Calu3 (cell line): ENCODE measurements at regions not wholly inside any gene's neighbourhood (a gene's known extent, or its start where the extent isn't known, plus 50 kb on each side); places are given as distances from the start of the nearest gene placed in this dataset.

Experiments
- BruUV-seq: library from RNA; stranded (reverse); fragments of 400-500 nt; replicated peaks from 2 replicates; lab custom pipeline; 2021; lab: Mats Ljungman, UMichigan
- CTCF ChIA-PET: fragments of 300-600 bp; sonication (Branson Sonifier 250); formaldehyde crosslinking; loops from one replicate; lab custom pipeline; 2022; ENCODE audit warnings: antibody characterized with exemption; lab: Charles Lee
- DNase-seq: peaks from one replicate; pipeline ENCODE4 v3.0.0; 2022
- H3K27ac Mint-ChIP-seq: one replicate; pipeline ENCODE4 v1.8.0; 2022; ENCODE audit warnings: mixed read lengths; ENCODE audit not compliant: unreplicated experiment
- H3K27me3 Mint-ChIP-seq: one replicate; pipeline ENCODE4 v1.8.0; 2022; ENCODE audit warnings: mixed read lengths; ENCODE audit not compliant: unreplicated experiment
- H3K36me3 Mint-ChIP-seq: one replicate; pipeline ENCODE4 v1.8.0; 2022; ENCODE audit warnings: mild to moderate bottlenecking, moderate library complexity, mixed read lengths; ENCODE audit not compliant: insufficient read depth, unreplicated experiment
- H3K4me1 Mint-ChIP-seq: one replicate; pipeline ENCODE4 v1.8.0; 2022; ENCODE audit warnings: mild to moderate bottlenecking, low read depth, mixed read lengths; ENCODE audit not compliant: unreplicated experiment
- H3K4me3 Mint-ChIP-seq: one replicate; pipeline ENCODE4 v1.8.0; 2022; ENCODE audit warnings: mild to moderate bottlenecking, low read depth, moderate library complexity, mixed read lengths; ENCODE audit not compliant: unreplicated experiment
- H3K9me3 Mint-ChIP-seq: one replicate; pipeline ENCODE4 v1.8.0; 2022; ENCODE audit warnings: low read depth, mixed read lengths; ENCODE audit not compliant: unreplicated experiment
- CTCF ChIP-seq: fragments of 200-600 bp; IDR thresholded peaks from one replicate; pipeline ENCODE4 v1.8.0; 2022; ENCODE audit warnings: antibody characterized with exemption; ENCODE audit not compliant: unreplicated experiment
- intact Hi-C: fragments of 100-400 bp; cut with micrococcal nuclease; formaldehyde crosslinking; loops from one replicate; pipeline ENCODE4 v1.10.0; 2022; ENCODE audit not compliant: unreplicated experiment

- TF ChIP-seq CTCF = no peak
- Mint-ChIP-seq H3K4me3 (no peak overlapping the region), H3K4me1 (no peaks in the 10 kb centered on the region), H3K27me3 (no peaks in the 10 kb centered on the region), H3K27ac (no peak overlapping the region), H3K36me3 (no peaks in the 10 kb centered on the region), H3K9me3 (no peaks in the 10 kb centered on the region)
- intact Hi-C loops = no loop called here
- no peak for DNase-seq
- CTCF ChIA-PET = no interaction called here
- no TSS peak for BruUV-seq
Measured at GRCh38 chr2:53572696-53573095, 194.9 kb upstream of the CHAC2 start.

GRCh38 chr2:53569957-53570727 lies 197.5 kb upstream of the CHAC2 start:
- CTCF ChIA-PET = no interaction called here
- no peaks in the 10 kb centered on the region for H3K27me3 Mint-ChIP-seq
- no peak for DNase-seq
- no peaks in the 10 kb centered on the region for H3K36me3 Mint-ChIP-seq
- H3K27ac Mint-ChIP-seq = no peak overlapping the region
- no peaks in the 10 kb centered on the region for H3K9me3 Mint-ChIP-seq
- no peaks in the 10 kb centered on the region for H3K4me1 Mint-ChIP-seq
- TF ChIP-seq CTCF = no peak
- intact Hi-C loops = no loop called here
- no TSS peak for BruUV-seq
- no peak overlapping the region for H3K4me3 Mint-ChIP-seq

- intact Hi-C loops = no loop called here
- Mint-ChIP-seq H3K36me3 (no peaks in the 10 kb centered on the region), H3K27ac (no peak overlapping the region), H3K4me3 (no peak overlapping the region), H3K9me3 (no peaks in the 10 kb centered on the region), H3K27me3 (no peaks in the 10 kb centered on the region), H3K4me1 (no peaks in the 10 kb centered on the region)
- CTCF ChIA-PET = no interaction called here
- DNase-seq = no peak
- no TSS peak for BruUV-seq
- no peak for TF ChIP-seq CTCF
Measured at GRCh38 chr2:53568469-53568868, 199.1 kb upstream of the CHAC2 start.

GRCh38 chr2:53567073-53567472 lies 200.5 kb upstream of the CHAC2 start:
- intact Hi-C loops = no loop called here
- H3K4me1 Mint-ChIP-seq = no peaks in the 10 kb centered on the region
- CTCF ChIA-PET = no interaction called here
- H3K27me3 Mint-ChIP-seq = no peaks in the 10 kb centered on the region
- DNase-seq = no peak
- no peak overlapping the region for H3K4me3 Mint-ChIP-seq
- TF ChIP-seq CTCF = no peak
- no peaks in the 10 kb centered on the region for H3K36me3 Mint-ChIP-seq
- H3K9me3 Mint-ChIP-seq = no peaks in the 10 kb centered on the region
- no peak overlapping the region for H3K27ac Mint-ChIP-seq
- BruUV-seq = no TSS peak
